Umbilical cord (tissue), 1 donor: ENCODE measurements at regions not wholly inside any gene's neighbourhood (a gene's known extent, or its start where the extent isn't known, plus 50 kb on each side); places are given as distances from the start of the nearest gene placed in this dataset.

ENCODE experiments used
- DNase-seq: peaks from one replicate; pipeline ENCODE4 v3.0.0-alpha.2; 2015; ENCODE audit warnings: low spot score

DNA sequence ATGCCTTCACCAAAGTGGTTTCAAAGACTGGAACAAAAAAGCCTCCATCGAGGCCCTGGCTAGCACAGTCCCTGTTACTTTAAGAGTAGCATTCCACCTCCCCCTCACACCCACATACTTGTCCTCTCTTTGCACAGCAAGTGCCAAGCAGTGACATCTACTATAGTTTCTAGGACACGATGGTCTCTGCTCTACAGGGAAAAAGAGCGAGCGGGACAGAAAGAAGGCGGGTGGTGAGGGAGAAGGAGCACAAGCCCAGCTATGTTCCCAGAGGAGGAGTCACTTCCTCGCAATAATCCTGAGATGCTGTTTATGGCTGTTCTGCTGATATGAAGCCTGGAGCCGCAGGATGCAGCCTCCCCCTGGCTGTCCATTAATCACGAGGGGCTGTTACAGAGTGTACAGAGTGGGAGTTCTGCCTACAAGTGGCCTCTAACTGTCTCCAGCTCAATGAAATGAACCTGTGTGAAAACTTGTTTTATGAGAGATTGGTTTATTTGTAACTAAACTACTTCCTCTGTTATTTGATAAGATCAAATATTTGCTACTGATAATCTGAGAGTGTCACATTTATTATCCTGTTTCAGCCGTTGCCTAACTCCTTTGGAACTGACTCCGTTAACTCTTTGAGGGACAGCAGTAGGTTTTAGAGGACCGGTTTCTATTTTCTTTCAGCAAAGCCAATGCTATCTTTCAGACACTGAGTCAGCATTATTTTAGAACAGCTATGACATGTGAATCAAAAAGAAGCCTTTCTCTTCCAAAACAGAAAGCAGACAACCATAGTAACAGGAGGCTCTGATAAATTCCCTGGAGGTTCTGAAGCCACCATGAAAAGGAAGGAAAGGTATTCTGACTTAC is 208.0 kb downstream of the SPRY2 start:
- peak; percentile 90 for DNase-seq

DNA sequence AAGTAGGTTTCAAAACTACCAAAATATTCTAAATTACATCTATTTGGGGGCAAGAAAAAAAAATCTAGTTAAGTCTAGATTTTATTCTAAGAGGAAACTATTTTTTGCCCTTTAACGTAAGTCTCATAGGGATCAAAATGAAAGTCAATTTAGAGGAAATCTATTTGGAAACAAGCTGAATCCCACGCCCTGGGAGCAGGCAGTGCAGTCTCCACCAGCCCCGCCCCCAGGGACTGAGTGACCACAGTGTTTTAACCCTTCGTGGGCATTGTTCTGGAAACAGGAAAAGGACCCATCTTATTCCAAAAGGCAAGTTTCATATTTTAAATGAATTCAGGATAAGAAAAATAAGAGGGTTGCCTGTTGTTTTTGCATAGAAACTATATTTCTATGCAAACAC is 209.7 kb downstream of the SPRY2 start:
- peak; percentile 74 for DNase-seq

DNA sequence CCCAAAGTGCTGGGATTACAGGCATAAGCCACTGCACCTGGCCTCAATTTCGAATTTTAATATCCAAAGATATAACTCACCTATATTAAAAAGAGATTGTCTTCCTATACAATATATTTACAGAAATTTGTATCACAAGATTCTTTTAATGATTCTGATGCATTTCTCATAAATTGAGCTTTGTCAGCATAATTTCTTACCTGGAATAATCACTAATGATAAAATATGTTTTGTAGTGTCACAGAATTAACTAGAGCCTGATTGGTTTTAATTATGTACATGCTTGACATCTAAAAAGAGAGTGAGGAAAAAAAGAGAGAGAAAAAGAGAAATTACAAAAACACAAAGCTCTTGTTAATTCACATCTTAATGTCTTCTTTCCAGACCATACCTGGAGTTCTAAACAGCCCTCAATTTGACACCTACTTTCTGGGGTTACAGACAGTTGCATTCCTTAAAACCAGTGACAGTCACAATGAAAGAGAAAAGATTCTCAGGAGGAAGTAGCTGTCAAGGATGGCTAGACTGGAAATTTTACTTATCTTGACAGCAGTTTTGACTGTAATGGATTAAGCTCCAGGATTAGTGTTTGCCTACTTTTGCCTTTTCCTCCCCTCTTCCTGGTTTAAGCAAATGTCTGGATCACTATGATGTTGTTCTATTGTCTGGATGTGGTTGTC is 214.4 kb downstream of the SPRY2 start:
- DNase-seq = no peak

- no peak for DNase-seq
Observed at GRCh38 chr13:80123945-80124344, 217.0 kb downstream of the SPRY2 start.

DNA sequence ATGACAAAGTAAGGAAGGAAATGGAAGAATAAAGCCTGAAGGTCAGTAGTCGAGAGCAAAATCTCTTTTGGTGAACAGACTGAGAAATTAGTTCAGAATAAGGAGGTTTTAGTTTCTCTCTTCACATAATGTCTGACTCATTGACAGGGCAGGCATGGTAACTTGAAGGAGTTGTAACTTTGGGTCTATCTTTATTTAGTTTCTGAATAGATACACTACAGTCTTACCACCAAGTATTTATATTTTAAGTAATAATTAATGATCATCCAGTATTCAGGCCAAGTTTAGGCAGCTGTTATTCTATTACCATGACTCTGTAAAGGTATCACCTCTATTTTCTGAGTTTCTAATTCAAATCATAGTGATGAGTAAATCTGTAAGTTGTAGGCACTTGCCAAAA is 219.9 kb downstream of the SPRY2 start:
- DNase-seq = no peak

GRCh38 chr13:80118506-80118905 is 222.4 kb downstream of the SPRY2 start:
- DNase-seq = no peak

DNA sequence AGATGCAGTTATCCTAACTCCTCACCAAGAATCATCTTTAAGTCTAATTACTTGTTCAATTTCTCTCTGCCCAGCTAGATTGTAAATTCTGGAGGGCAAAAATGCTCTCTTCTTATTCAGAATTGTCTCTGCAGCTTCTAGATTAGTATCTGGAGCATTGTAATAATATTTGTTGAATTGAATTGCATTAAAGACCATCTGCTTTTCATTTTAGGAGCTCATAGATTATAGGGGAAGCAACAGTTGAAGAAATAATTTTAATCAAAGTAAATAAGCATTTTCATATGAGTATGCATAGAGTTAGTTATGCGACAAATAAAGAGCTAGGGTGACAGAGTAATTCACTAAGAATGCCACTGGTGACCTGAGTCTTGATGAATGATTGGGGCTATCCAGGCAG is 222.8 kb downstream of the SPRY2 start:
- no peak for DNase-seq

DNA sequence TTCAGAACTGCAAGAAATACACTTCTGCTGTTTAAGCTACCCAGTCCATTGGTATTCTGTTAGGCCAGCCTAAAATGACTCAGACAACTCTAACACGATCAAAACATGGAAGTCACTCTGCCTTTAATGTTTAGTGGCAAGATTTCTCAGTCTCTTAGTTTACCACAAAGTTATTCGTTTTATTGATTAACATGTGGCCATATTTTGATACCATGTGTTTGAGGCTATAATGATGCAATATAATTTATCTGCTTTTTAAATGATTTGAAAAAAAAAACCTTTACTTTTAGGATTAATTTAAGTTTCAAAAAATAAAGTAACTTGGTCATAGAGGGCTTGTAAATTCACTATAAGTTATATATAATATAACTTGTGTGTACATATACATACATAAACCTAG is 223.4 kb downstream of the SPRY2 start:
- DNase-seq = no peak

DNA sequence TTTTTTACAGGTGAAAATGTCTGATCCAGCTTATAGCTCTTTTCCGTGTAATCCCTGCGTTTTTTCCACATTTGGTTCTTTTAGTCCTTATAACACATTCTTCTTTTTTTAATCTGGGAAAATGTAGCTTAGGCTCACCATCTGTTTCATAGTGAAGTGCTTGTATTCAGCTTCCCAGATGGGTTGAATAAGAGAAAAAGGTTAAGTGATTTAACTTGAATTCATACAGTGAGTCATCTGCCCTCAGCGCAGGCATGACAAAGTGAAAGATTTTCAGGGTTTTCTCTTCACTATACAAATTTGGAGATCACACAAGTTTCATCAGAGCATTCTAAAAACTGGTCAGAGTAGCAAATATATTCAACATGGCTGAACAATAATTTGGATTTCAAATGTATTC is 224.8 kb downstream of the SPRY2 start:
- DNase-seq = peak; percentile 54

DNA sequence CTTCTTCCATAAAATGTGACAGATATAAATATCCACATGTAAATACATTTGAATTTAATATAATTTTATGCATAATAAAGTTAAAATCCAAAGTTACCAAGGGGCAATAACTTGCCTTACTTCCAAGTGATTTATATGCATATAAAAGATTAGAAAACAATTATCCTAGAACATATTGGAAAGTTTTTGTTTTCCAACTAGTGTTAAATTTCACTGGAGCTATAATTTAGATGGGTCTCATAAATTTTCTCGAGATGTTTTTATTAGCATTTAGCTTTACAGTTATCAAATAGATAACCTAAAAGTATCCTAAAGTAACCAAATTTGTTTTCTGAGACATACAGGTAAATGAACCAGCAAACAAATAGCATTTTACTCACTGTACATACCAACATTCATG is 225.3 kb downstream of the SPRY2 start:
- DNase-seq = no peak

GRCh38 chr13:80113714-80114454 is 227.0 kb downstream of the SPRY2 start:
- no peak for DNase-seq

DNA sequence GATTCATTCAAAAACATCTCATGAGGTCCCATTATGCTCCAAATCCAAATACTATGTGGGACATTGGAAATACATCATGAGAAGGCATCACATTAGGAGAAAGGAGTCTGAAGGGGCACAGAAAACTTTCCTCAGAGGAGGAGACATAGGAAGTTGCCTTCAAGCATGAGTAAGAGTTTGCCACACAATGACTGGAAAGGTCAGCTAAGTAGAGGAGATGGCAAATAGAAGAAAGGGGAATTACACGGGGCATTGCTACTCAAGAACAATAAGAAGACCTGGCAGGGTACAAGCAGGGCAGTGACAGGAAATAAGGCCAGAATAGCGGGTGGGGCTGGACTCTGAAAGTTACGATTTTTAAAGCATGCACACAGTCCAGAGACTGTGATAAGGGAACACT is 231.6 kb downstream of the SPRY2 start:
- DNase-seq = no peak

GRCh38 chr13:80105350-80105749 is 235.6 kb downstream of the SPRY2 start:
- no peak for DNase-seq

DNA sequence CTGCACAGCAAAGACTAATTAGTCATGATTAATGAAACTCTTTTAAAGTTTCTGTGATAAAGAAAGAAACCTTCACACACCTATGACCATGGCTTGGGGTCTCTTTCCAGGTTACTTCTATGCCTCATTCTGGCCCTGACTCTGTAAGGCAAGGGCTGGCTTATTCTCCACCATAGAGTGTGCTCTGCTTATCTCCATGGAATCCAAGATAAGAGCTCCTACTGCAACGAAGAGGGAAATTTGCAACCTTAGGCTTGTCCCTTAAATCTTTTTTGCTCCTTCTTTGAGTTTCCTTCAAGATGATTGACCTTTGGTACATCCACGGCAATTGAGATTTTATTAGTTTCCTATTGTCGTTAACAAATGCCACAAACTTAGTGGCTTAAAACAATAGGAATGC is 239.9 kb downstream of the SPRY2 start:
- no peak for DNase-seq

GRCh38 chr13:80100636-80101035 is 240.3 kb downstream of the SPRY2 start:
- no peak for DNase-seq

DNA sequence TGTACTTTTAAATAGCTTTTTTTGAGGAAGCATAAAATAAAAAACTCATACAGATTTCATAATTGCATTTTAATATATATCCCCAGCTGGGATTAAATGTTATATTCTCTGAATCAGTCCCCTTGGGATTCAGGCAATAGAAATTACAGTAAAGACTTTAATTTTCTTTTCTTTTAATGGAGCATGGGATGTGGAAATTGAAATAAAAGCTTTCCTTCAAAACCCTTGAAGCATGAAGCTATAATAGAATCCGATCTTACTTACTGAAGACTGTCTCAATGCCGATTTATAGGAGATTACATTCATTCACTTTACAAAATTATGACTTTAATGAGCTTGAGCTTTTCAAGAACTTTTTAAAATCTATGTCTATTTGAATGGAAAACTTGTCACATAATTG is 243.4 kb downstream of the SPRY2 start:
- no peak for DNase-seq

- no peak for DNase-seq
Observed at GRCh38 chr13:80096383-80096782, 244.5 kb downstream of the SPRY2 start.

DNA sequence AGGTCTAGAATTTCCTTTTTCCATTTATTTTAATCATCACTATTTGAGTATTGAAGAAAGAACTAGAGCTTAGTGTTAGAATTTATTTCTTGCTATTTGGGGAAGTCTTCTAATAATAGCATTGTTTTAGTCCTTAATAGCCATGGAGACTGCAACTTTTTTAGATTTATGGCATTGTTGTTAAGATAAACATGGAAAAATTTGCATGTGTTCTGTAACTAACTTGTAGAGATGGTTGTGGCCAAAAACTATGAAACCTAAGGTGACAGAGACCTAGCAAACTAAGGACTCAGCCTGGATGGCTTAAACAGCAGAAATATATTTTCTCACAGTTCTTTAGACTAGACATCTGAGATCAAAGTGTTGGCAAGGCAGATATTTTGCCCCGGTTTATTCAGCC is 246.4 kb downstream of the SPRY2 start:
- DNase-seq = no peak

DNA sequence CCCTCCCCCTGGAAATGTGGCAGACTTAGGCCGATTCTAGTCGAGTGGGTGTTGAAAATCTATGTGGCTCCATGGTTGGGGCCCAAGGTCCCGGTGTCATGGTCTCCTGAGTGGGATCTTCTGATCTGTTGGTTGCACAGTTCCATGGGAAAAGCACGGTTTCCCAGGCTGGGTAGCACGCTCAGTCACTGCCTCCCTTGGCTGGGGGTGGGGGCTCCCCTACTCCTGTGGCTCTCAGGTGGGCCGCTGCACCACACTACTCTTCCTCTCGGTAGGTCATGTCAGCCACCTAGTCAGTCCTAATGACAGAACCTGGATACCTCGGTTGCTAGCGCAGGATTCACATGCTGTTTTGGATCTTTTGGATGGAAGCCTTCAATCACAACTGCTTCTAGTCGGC is 247.0 kb downstream of the SPRY2 start:
- DNase-seq = no peak

GRCh38 chr13:80086304-80086721 is 254.6 kb downstream of the SPRY2 start:
- no peak for DNase-seq

DNA sequence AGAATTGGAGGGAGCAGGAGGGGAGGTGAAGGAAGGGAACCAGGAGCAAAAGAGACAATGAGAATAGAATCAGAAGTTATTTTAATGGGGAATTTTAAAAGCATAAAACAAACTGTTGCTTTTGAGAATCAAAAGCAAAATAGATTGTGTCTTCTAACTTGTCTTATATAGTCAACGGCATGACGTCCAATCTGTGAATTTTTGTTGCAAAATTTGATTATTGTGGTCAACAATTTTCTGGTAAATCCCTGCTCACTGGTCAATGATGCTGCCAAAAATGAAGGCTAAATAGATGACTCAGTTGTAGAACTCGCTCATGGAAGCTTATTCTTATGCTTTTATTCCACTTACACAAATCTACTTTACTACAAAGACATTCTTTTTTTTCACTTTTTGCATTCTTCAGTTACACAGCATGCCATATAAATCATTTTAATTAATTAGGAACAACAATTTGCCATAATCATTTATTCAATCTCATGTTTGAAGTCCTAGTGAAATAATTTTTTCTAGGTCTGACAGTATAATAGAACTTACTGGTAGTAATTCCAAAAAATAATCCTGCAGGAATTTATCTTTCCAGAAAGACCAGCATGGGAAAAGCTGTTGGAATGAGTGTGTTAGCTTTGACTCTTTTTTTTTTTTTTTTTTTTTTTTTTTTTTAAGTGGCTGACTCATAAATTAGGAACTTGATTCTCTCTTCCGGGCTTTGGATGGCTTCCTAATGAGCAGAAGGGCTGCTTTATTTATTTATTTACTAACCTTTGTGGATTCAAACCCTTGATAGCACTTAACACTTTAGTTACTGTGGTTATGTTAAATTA is 256.9 kb downstream of the SPRY2 start:
- DNase-seq = peak; percentile 80
